ENCODE measurements at regions not wholly inside any gene's neighbourhood (a gene's known extent, or its start where the extent isn't known, plus 50 kb on each side); places are given as distances from the start of the nearest gene placed in this dataset.

- TF ChIP-seq CTCF (conservative IDR thresholded peaks at IDR 0.05 in 1 of 2, IDR thresholded peaks at IDR 0.05 in 1 of 2; ENCODE audit: low read depth in 1 of 2, low read length in 2 of 2) (no peak), EZH2 (IDR thresholded peaks at IDR 0.05; ENCODE audit: low read length, missing control alignments) (no peak)
These were observed 395.1 kb downstream of the TFAP2B start for GRCh38 chr6:51213811-51214210.
